HepG2 (cell line): ENCODE measurements at regions not wholly inside any gene's neighbourhood (a gene's known extent, or its start where the extent isn't known, plus 50 kb on each side); places are given as distances from the start of the nearest gene placed in this dataset.

ENCODE experiments used
- ATAC-seq: fragments of 200-7000 bp; cut with Tn5 transposase; 3 replicates; pipeline ENCODE4 v1.9.1; 2020; ENCODE audit warnings: mild to moderate bottlenecking, moderate library complexity
- BruUV-seq: library from RNA; stranded (reverse); fragments of 400-500 nt; replicated peaks from 2 replicates; lab custom pipeline; 2021; lab: Mats Ljungman, UMichigan
- CTCF ChIA-PET: fragments of 300-600 bp; formaldehyde crosslinking; extraction: SDS; loops from one replicate; lab custom pipeline; 2021; ENCODE audit warnings: low total read pairs, inconsistent platforms, low intra/inter-chr PET ratio; lab: Yijun Ruan, JAX
- POLR2A ChIA-PET: fragments of 350-600 bp; sonication (Branson Sonifier 250); formaldehyde crosslinking; loops from one replicate; lab custom pipeline; 2020; ENCODE audit warnings: antibody characterized with exemption, inconsistent platforms; lab: Yijun Ruan, JAX
- DNase-seq: peaks from one replicate; pipeline ENCODE4 v3.0.0-alpha.2; 2015; ENCODE audit warnings: low spot score
- FAIRE-seq: peaks from 3 replicates; lab custom pipeline; 2011; peaks lifted over from hg19 to GRCh38; lab: Jason Lieb, UNC
- H2AFZ ChIP-seq: one replicate; pipeline ENCODE4 v1.6.1; 2011; ENCODE audit warnings: low read length, inconsistent platforms
- H3K27ac ChIP-seq: fragments of 300-600 bp; 3 replicates; pipeline ENCODE4 v1.8.0; 2011; ENCODE audit warnings: mixed run types, mild to moderate bottlenecking, mixed read lengths, low read length, inconsistent platforms; ENCODE audit not compliant: insufficient read depth; ENCODE audit errors: extremely low read length
- H3K27me3 ChIP-seq, 2 experiments: fragments of 200-600 bp in 1 of 2; 2 replicates in 1 of 2; 3 replicates in 1 of 2; pipeline versions ENCODE4 v1.6.0 to v1.8.0; 2011; ENCODE audit warnings: low read length in 2 of 2, mild to moderate bottlenecking in 2 of 2, moderate library complexity in 2 of 2, inconsistent platforms in 1 of 2; ENCODE audit not compliant: insufficient read depth in 2 of 2, control insufficient read depth in 1 of 2
- H3K36me3 ChIP-seq, 2 experiments: fragments of 200-600 bp in 1 of 2; replicated peaks in 1 of 2; 2 replicates in 1 of 2; 3 replicates in 1 of 2; pipeline versions ENCODE4 v1.5.1 to v1.8.0; 2011; ENCODE audit warnings: low read length in 2 of 2, inconsistent platforms in 1 of 2; ENCODE audit not compliant: insufficient read depth in 2 of 2, control insufficient read depth in 1 of 2
- H3K4me1 ChIP-seq: 2 replicates; pipeline ENCODE4 v1.5.1; 2012; ENCODE audit warnings: low read length, inconsistent platforms; ENCODE audit not compliant: insufficient read depth
- H3K4me2 ChIP-seq: 2 replicates; pipeline ENCODE4 v1.6.0; 2011; ENCODE audit warnings: low read depth, low read length, inconsistent platforms
- H3K4me3 ChIP-seq, 3 experiments: fragments of 200-600 bp in 1 of 3; sonication (generic), shearing (Covaris generic) in 1 of 3; replicated peaks in 1 of 3; 2 replicates each; pipeline ENCODE4 v1.5.1; 2011 to 2016; ENCODE audit warnings: low read length in 3 of 3, inconsistent platforms in 2 of 3, low read depth in 2 of 3, mild to moderate bottlenecking in 2 of 3, control low read depth in 1 of 3, mixed read lengths in 1 of 3; ENCODE audit not compliant: insufficient read depth in 1 of 3
- H3K79me2 ChIP-seq: one replicate; pipeline ENCODE4 v1.6.1; 2011; ENCODE audit warnings: low read length, inconsistent platforms; ENCODE audit not compliant: insufficient read depth
- H3K9ac ChIP-seq: 2 replicates; pipeline ENCODE4 v1.6.0; 2011; ENCODE audit warnings: mild to moderate bottlenecking, low read depth, low read length, inconsistent platforms; ENCODE audit not compliant: insufficient read depth
- H3K9me3 ChIP-seq: 2 replicates; pipeline ENCODE4 v1.5.1; 2012; ENCODE audit warnings: mild to moderate bottlenecking, low read length
- H4K20me1 ChIP-seq: 2 replicates; pipeline ENCODE4 v1.6.0; 2011; ENCODE audit warnings: inconsistent platforms, mild to moderate bottlenecking, low read length, moderate library complexity; ENCODE audit not compliant: insufficient read depth
- ARNTL ChIP-seq: sonication (generic); formaldehyde crosslinking; IDR thresholded peaks from 2 replicates; pipeline ENCODE4 v1.4.0; 2020; ENCODE audit warnings: mild to moderate bottlenecking, missing genetic modification reagents
- POLR2AphosphoS2 ChIP-seq: IDR thresholded peaks from 2 replicates; pipeline ENCODE4 v1.6.1; 2011; ENCODE audit warnings: low read depth, low read length, improper control_type of control experiment
- ZNF510 ChIP-seq: sonication (generic); formaldehyde crosslinking; IDR thresholded peaks from 2 replicates; pipeline ENCODE4 v1.4.0; 2020; ENCODE audit warnings: low read depth, mild to moderate bottlenecking, missing genetic modification reagents
- ZNF577 ChIP-seq: sonication (generic); formaldehyde crosslinking; IDR thresholded peaks from 2 replicates; pipeline ENCODE4 v1.4.0; 2020; ENCODE audit warnings: mild to moderate bottlenecking, low read depth, missing genetic modification reagents, borderline replicate concordance
- ZNF781 ChIP-seq: sonication (generic); formaldehyde crosslinking; IDR thresholded peaks from 2 replicates; pipeline ENCODE4 v1.5.1; 2020; ENCODE audit warnings: borderline replicate concordance, mild to moderate bottlenecking, missing genetic modification reagents; ENCODE audit errors: not compliant biosample characterization
- ZUFSP ChIP-seq: sonication (generic); formaldehyde crosslinking; IDR thresholded peaks from 2 replicates; pipeline ENCODE4 v1.9.0; 2021; ENCODE audit warnings: missing genetic modification reagents, mild to moderate bottlenecking, borderline replicate concordance
- WGBS: methylation state at CpG from one replicate; pipeline ENCODE4 v1.1.6; 2017; ENCODE audit warnings: low lambda C conversion rate; 5-methylcytosine and 5-hydroxymethylcytosine counted together
- in situ Hi-C: cut with HindIII; loops from 2 replicates; pipeline ENCODE4 v1.10.0; 2017; ENCODE audit warnings: low pct_unique_long_range_greater_than_20kb; ENCODE audit not compliant: extremely low pct_ligation_motif_present
- intact Hi-C: fragments of 100-400 bp; cut with micrococcal nuclease; formaldehyde crosslinking; loops from one replicate; pipeline ENCODE4 v1.10.0; 2022; ENCODE audit not compliant: unreplicated experiment
- TF ChIP-seq, protein P1 (sequence below): sonication (generic); formaldehyde crosslinking; IDR thresholded peaks from 2 replicates; pipeline ENCODE4 v1.4.0; 2020; ENCODE audit warnings: missing genetic modification reagents

GRCh38 chr6:169999367-169999766 lies 247.9 kb downstream of the ERMARD start:
- H3K9ac ChIP-seq: no peak overlapping the region
- in situ Hi-C loops: no loop called here
- no peak overlapping the region for H2AFZ ChIP-seq
- no peaks in the 10 kb centered on the region for H3K79me2 ChIP-seq
- no peak overlapping the region for H3K4me2 ChIP-seq
- POLR2A ChIA-PET: no interaction called here
- FAIRE-seq (no peak), ATAC-seq (no peak), DNase-seq (no peak)
- peaks cover 2 to 5% of the 10 kb centered on the region in 2 experiments; a peak in 2 of 5 replicates for H3K27me3 ChIP-seq
- TF ChIP-seq POLR2AphosphoS2 (no peak), ZUFSP (no peak), ZNF577 (no peak), ARNTL (no peak)
- TF ChIP-seq, protein P1, sequence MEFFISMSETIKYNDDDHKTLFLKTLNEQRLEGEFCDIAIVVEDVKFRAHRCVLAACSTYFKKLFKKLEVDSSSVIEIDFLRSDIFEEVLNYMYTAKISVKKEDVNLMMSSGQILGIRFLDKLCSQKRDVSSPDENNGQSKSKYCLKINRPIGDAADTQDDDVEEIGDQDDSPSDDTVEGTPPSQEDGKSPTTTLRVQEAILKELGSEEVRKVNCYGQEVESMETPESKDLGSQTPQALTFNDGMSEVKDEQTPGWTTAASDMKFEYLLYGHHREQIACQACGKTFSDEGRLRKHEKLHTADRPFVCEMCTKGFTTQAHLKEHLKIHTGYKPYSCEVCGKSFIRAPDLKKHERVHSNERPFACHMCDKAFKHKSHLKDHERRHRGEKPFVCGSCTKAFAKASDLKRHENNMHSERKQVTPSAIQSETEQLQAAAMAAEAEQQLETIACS (CRISPR knock-in tag): no peak
- CTCF ChIA-PET: no interaction called here
- H3K36me3 ChIP-seq: no peaks in the 10 kb centered on the region
- H3K9me3 ChIP-seq: peaks cover 40% of the 10 kb centered on the region
- no TSS peak for BruUV-seq
- H3K4me1 ChIP-seq: no peaks in the 10 kb centered on the region
- intact Hi-C loops: no loop called here
- WGBS: 10% methylated on average over 7 of the region's 7 CpGs
- H4K20me1 ChIP-seq: no peaks in the 10 kb centered on the region
- no peak overlapping the region for H3K27ac ChIP-seq
- H3K4me3 ChIP-seq: no peak overlapping the region

DNA sequence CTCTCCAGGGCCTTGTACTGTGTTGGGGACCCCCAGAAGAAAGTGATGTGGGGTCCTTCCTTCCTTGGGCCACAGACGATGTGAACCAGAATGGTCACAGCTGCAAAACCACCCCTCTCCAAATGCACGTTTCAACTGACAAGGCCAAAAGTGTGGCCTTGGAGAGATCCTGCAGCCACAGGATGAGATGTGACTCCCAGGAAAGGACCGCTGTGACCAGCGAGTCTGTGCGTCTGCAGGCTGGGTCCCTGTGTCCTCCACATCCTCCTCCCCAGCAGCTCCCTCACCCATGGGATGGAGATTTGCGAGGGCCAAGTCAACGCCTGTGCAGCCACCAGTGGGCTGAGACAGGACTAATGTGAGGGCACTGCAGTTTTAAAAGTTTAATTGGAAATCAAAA lies 247.0 kb downstream of the ERMARD start:
- Histone ChIP-seq H3K9me3 (peaks cover 31% of the 10 kb centered on the region), H2AFZ (no peak overlapping the region), H3K27me3 (peaks cover 2 to 5% of the 10 kb centered on the region in 2 experiments; a peak in 2 of 5 replicates), H3K9ac (no peak overlapping the region), H3K4me3 (no peak overlapping the region), H3K4me1 (no peaks in the 10 kb centered on the region), H3K79me2 (no peaks in the 10 kb centered on the region), H3K36me3 (no peaks in the 10 kb centered on the region), H3K27ac (no peak overlapping the region), H3K4me2 (no peak overlapping the region), H4K20me1 (no peaks in the 10 kb centered on the region)
- FAIRE-seq (no peak), DNase-seq (no peak), ATAC-seq (no peak)
- 28% methylated on average over 7 of the region's 7 CpGs for WGBS
- in situ Hi-C loops (no loop called here), intact Hi-C loops (no loop called here)
- POLR2A ChIA-PET: no interaction called here
- no TSS peak for BruUV-seq
- TF ChIP-seq ZNF781 (CRISPR knock-in tag) (no peak), ZNF510 (CRISPR knock-in tag) (no peak)
- CTCF ChIA-PET: no interaction called here
